Fibroblast of pulmonary artery (primary cell): ENCODE measurements at regions not wholly inside any gene's neighbourhood (a gene's known extent, or its start where the extent isn't known, plus 50 kb on each side); places are given as distances from the start of the nearest gene placed in this dataset.

Experiments used
- DNase-seq: peaks from one replicate; pipeline ENCODE4 v3.0.0-alpha.2; 2010; ENCODE audit warnings: low read depth
- H3K4me3 ChIP-seq: replicated peaks from 2 replicates; pipeline ENCODE4 v1.5.1; 2011; ENCODE audit warnings: low read depth, mild to moderate bottlenecking, control low read depth, low read length, moderate library complexity
- TF ChIP-seq, protein P1 (sequence below): IDR thresholded peaks from 2 replicates; pipeline ENCODE4 v1.5.1; 2011; ENCODE audit warnings: mild to moderate bottlenecking, control low read depth, low read length, inconsistent platforms; ENCODE audit errors: missing control alignments

DNA sequence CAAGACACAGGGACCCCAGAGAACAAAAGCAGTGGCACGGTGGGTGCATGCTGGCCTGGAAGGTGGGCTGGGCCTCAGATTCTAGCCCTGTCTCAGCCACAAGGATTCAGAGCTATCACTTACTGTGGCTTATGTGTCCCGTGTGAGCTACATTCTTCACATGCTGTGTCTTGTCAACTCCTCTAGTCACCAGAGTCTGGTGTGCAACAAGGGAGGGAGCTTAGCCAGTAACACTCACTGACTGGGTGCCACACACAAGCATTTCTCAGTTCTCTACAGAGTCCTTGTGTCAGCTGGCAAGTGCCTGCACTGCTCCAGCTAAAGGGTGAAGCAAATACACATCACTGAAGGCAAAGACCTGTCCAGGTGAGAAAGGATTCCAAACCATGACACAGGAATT, 186.9 kb upstream of the CDYL start:
- no peak for DNase-seq
- H3K4me3 ChIP-seq, result no peak overlapping the region
- TF ChIP-seq, protein P1, sequence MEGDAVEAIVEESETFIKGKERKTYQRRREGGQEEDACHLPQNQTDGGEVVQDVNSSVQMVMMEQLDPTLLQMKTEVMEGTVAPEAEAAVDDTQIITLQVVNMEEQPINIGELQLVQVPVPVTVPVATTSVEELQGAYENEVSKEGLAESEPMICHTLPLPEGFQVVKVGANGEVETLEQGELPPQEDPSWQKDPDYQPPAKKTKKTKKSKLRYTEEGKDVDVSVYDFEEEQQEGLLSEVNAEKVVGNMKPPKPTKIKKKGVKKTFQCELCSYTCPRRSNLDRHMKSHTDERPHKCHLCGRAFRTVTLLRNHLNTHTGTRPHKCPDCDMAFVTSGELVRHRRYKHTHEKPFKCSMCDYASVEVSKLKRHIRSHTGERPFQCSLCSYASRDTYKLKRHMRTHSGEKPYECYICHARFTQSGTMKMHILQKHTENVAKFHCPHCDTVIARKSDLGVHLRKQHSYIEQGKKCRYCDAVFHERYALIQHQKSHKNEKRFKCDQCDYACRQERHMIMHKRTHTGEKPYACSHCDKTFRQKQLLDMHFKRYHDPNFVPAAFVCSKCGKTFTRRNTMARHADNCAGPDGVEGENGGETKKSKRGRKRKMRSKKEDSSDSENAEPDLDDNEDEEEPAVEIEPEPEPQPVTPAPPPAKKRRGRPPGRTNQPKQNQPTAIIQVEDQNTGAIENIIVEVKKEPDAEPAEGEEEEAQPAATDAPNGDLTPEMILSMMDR, result no peak

DNA sequence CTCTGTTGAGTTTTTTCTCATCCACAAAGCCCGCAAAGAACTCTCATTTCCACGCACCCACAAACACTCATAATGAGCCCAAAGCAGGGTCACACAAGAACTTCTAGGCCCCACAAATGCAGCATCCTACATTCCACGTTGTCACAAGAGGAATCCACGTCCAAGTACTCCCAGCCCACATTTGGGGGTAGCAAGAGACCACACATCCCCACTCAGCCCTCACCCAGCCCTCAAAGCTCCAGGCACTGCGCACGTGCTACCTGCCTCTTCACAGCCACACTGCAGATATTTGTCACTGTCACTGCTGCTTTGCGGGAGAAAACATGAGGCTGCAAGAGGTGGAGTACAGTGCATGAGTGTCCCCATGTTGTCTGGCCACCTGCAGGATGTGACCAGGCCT, 187.6 kb upstream of the CDYL start:
- no peak for DNase-seq
- TF ChIP-seq, protein P1, result no peak

DNA sequence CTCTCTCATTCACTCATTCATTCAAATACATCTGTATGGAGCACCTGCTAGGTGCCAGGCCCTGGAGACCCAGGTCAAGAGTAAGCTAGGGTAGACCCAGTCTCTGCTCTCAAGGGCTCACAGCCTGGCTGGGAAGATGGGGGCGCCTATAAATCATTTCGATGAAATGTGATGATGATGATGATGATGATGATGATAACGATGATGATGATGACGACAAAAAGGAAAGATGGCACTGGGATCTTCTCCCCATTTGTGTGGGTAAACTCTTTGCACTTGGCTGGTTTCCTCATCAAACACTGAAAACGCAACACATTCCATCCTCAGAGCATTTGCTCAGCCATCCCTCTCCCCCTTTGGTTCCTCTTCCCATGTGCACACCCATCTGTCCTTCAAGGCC, 188.0 kb upstream of the CDYL start:
- TF ChIP-seq, protein P1, result no peak
- no peak overlapping the region for H3K4me3 ChIP-seq
- no peak for DNase-seq

More for the DNA sequence above, 187.6 kb upstream of the CDYL start:
- H3K4me3 ChIP-seq, result no peak overlapping the region

DNA sequence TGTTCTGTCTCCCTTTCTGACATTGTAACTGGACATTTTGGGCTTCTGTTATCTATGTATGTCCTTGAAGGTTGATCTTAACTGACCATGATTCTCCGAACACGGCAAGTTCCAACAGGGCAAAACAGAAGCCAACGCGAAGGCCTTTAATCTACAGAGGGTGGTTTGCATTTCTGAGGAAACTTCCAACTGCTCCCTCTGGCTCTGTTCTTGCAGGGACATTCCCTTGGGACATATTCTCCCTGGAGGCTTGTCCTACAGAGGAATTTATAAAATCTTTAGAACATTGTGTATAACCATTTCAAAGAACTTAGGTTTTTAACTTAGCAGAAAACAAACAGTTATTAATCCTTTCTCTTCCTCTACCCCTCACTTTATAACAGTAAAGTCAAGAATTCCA, 189.0 kb upstream of the CDYL start:
- TF ChIP-seq, protein P1, result no peak
- H3K4me3 ChIP-seq, result no peak overlapping the region
- DNase-seq, result no peak

DNA sequence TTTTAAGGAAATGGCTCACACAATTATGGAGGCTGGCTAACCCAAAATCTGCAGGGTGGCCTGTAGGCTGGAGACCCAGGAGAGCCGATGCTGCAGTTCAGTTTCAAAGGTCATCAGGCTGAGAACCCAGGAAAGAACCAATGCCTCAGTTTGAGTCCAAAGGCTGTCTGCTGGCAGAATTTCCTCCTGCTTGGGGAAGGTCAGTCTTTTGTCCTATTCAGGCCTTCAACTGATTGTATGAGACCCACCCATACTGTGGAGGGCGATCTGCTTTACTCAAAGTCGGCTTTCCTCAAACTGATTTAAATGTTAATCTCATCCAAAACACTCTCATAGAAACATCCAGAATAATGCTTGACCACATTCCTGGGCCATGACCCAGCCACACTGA, 189.7 kb upstream of the CDYL start:
- TF ChIP-seq, protein P1, result no peak

DNA sequence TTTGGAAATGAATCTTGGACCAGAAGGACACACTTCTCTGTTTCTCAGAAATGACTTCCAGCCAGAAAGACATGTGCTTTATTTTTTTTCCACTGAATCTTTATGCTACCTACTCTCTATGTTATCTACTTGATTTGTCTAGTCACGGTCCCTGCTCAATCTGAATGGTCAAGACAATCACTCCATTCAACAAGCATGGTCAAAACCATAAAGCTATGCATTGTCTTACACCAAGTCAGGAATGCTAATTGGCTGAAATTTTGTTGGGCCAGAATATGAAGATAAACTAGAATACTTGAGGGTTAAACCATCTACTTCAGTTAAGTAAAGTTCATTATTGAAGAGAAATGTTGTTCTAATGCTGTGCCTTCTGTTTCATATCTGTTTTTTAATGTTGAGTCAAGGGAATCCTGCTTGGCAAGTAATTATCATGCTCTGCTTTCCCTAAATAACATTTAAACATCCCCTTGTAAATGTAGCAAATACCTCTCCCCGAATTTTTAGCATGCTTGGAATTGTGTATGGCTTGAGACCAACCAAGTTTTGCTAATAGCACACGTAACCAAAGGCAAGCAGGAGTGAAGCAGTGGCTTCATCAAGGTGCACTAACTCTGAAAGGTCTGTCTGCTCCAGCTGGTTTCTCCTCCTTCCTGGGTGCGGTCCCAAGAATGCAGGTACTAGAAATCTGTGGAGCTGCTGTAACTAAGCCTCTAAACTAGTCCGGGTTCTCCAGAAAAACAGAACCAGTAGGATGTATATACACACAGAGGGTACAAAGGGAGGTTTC, 190.3 kb upstream of the CDYL start:
- TF ChIP-seq, protein P1, result no peak
- H3K4me3 ChIP-seq, result no peak overlapping the region
- no peak for DNase-seq

More for the DNA sequence above, 189.7 kb upstream of the CDYL start:
- no peak for DNase-seq
- H3K4me3 ChIP-seq, result no peak overlapping the region

DNA sequence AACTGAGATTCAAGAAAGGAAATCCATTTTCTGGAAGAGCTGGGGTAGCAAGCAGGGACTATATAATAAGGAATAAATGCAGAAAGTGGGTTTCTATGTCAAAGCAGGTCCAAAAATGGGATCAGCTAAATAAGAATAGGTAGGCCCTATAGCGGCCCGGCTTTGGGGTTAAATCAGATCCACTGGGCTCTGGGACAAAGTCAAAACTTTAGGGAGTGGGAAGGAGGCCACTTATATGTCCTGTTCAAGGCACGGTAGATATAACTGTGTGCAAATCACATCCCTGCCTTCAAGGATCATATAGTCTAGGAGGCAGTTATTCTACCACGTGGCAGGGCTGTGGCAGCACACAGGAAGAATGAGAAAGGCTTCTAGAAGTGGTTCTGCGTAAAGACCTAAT, 191.4 kb upstream of the CDYL start:
- TF ChIP-seq, protein P1, result no peak
- H3K4me3 ChIP-seq, result no peak overlapping the region
- no peak for DNase-seq
